ENCODE measurements at regions not wholly inside any gene's neighbourhood (a gene's known extent, or its start where the extent isn't known, plus 50 kb on each side); places are given as distances from the start of the nearest gene placed in this dataset.

- DNase-seq (ENCODE audit: low read depth in 2 of 2): no peak
Measured at GRCh38 chr7:114755856-114756255, 166.0 kb upstream of the MDFIC start.

- DNase-seq (ENCODE audit: low read depth in 2 of 2): no peak
Measured at GRCh38 chr7:114758661-114759227, 163.2 kb upstream of the MDFIC start.

- DNase-seq (ENCODE audit: low read depth in 2 of 2): no peak
Measured at GRCh38 chr7:114759347-114760062, 162.4 kb upstream of the MDFIC start.

- DNase-seq (ENCODE audit: low read depth in 2 of 2): no peak
Measured at GRCh38 chr7:114760477-114760876, 161.4 kb upstream of the MDFIC start.

GRCh38 chr7:114761973-114762372 lies 159.9 kb upstream of the MDFIC start:
- no peak for DNase-seq (ENCODE audit: low read depth in 2 of 2)

GRCh38 chr7:114765331-114766040 lies 156.4 kb upstream of the MDFIC start:
- DNase-seq (ENCODE audit: low read depth in 2 of 2): no peak

- DNase-seq (ENCODE audit: low read depth in 2 of 2): no peak
Measured at GRCh38 chr7:114766041-114766356, 155.9 kb upstream of the MDFIC start.

- DNase-seq (ENCODE audit: low read depth in 2 of 2): no peak
Measured at GRCh38 chr7:114777288-114777687, 144.6 kb upstream of the MDFIC start.

GRCh38 chr7:114783508-114783907 lies 138.4 kb upstream of the MDFIC start:
- DNase-seq (ENCODE audit: low read depth in 2 of 2): no peak

GRCh38 chr7:114784177-114784576 lies 137.7 kb upstream of the MDFIC start:
- no peak for DNase-seq (ENCODE audit: low read depth in 2 of 2)

- no peak for DNase-seq (ENCODE audit: low read depth in 2 of 2)
Measured at GRCh38 chr7:114784746-114785145, 137.1 kb upstream of the MDFIC start.

- DNase-seq (ENCODE audit: low read depth in 2 of 2): no peak
Measured at GRCh38 chr7:114785496-114785895, 136.4 kb upstream of the MDFIC start.

- DNase-seq (ENCODE audit: low read depth in 2 of 2): no peak
Measured at GRCh38 chr7:114786455-114786854, 135.4 kb upstream of the MDFIC start.

- no peak for DNase-seq (ENCODE audit: low read depth in 2 of 2)
Measured at GRCh38 chr7:114787556-114787955, 134.3 kb upstream of the MDFIC start.

- no peak for DNase-seq (ENCODE audit: low read depth in 2 of 2)
Measured at GRCh38 chr7:114788706-114789105, 133.2 kb upstream of the MDFIC start.

- DNase-seq (ENCODE audit: low read depth in 2 of 2): no peak
Measured at GRCh38 chr7:114789161-114789560, 132.7 kb upstream of the MDFIC start.

GRCh38 chr7:114789871-114790311 lies 132.0 kb upstream of the MDFIC start:
- DNase-seq (ENCODE audit: low read depth in 2 of 2): no peak

- no peak for DNase-seq (ENCODE audit: low read depth in 2 of 2)
Measured at GRCh38 chr7:114790521-114790920, 131.4 kb upstream of the MDFIC start.

GRCh38 chr7:114791771-114792170 lies 130.1 kb upstream of the MDFIC start:
- DNase-seq (ENCODE audit: low read depth in 2 of 2): no peak

GRCh38 chr7:114793155-114793845 lies 128.6 kb upstream of the MDFIC start:
- DNase-seq (ENCODE audit: low read depth in 2 of 2): no peak

- DNase-seq (ENCODE audit: low read depth in 2 of 2): no peak
Measured at GRCh38 chr7:114795475-114795874, 126.4 kb upstream of the MDFIC start.

- DNase-seq (ENCODE audit: low read depth in 2 of 2): no peak
Measured at GRCh38 chr7:114799628-114800028, 122.3 kb upstream of the MDFIC start.

- DNase-seq (ENCODE audit: low read depth in 2 of 2): no peak
Measured at GRCh38 chr7:114802632-114803031, 119.3 kb upstream of the MDFIC start.

Measured in stimulated activated CD8-positive, alpha-beta memory T cell treated with anti-CD3 and anti-CD28 coated beads, Interleukin-15, amount 100 ng/mL, for 48 hours (primary cell).